ENCODE measurements at regions not wholly inside any gene's neighbourhood (a gene's known extent, or its start where the extent isn't known, plus 50 kb on each side); places are given as distances from the start of the nearest gene placed in this dataset.
A peak's percentile ranks its signal among the peaks of the same experiment; 100 is the strongest.

DNA sequence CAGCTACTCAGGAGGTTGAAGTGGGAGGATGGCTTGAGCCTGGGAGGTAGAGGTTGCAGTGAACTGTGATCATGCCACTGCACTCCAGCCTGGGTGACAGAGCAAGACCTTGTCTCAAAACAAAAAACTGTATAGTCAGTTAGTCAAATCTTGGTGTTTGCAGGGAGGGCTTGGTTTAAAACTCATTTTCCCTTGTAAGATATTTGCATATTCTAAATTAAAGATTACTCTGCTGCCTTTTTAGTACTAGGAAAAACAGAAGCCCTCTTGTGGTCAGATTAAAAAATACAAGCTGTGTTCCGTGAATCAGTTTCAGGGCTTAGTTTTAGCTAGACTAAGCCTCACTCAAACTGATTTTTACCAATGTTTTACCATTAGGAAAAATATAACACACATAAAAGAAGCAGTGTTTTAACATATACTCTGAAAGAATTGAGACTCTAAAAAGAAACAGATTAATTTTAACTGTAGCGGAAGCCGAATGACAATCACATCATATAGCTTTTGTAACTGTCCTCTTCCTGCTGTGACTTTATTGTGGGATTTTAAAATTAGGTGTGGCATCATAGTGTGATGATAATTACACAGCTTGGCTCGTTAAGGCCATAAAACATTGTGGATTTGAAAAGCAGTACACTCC, 84.9 kb upstream of the BASP1 start:
- no peak overlapping the region for H3K4me3 ChIP-seq (ENCODE audit: low read depth, low read length)
- DNase-seq, result peak; percentile 53

DNA sequence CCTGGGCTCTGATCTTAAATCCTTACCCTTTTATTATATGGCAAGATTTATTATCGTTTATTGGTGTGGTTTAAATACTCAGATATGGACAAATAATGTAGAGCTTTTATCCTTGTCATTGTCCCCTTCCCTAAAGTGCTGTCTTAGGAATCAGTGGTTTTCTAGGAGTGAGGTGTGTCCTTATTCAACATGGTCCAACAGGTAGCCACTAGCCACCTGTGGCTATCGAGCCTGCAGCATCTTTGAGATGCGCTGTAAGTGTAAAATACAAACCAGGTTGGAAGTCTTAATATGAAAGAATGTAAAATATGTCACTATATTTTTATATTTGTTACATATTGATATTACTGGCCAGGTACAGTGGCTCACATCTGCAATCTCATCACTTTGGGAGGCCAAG, 82.4 kb upstream of the BASP1 start:
- Histone ChIP-seq H3K4me3 (ENCODE audit: low read depth, low read length) (no peak overlapping the region), H3K36me3 (replicated peaks) (no peaks in the 10 kb centered on the region), H3K27ac (no peak overlapping the region), H3K27me3 (replicated peaks) (no peaks in the 10 kb centered on the region)
- TF ChIP-seq, protein P1, sequence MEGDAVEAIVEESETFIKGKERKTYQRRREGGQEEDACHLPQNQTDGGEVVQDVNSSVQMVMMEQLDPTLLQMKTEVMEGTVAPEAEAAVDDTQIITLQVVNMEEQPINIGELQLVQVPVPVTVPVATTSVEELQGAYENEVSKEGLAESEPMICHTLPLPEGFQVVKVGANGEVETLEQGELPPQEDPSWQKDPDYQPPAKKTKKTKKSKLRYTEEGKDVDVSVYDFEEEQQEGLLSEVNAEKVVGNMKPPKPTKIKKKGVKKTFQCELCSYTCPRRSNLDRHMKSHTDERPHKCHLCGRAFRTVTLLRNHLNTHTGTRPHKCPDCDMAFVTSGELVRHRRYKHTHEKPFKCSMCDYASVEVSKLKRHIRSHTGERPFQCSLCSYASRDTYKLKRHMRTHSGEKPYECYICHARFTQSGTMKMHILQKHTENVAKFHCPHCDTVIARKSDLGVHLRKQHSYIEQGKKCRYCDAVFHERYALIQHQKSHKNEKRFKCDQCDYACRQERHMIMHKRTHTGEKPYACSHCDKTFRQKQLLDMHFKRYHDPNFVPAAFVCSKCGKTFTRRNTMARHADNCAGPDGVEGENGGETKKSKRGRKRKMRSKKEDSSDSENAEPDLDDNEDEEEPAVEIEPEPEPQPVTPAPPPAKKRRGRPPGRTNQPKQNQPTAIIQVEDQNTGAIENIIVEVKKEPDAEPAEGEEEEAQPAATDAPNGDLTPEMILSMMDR (IDR thresholded peaks at IDR 0.05; ENCODE audit: low read depth, low read length, missing control alignments), result no peak
- no peak for DNase-seq
- in situ Hi-C loops (cut with HindIII; ENCODE audit: low pct_ligation_motif_present, low sequenced_read_pairs), result no loop called here

More for the DNA sequence above, 84.9 kb upstream of the BASP1 start:
- Histone ChIP-seq H3K36me3 (replicated peaks) (no peaks in the 10 kb centered on the region), H3K27me3 (replicated peaks) (no peaks in the 10 kb centered on the region), H3K27ac (no peak overlapping the region)
- TF ChIP-seq, protein P1 (IDR thresholded peaks at IDR 0.05; ENCODE audit: low read depth, low read length, missing control alignments), result peak; percentile 47
- in situ Hi-C loops (cut with HindIII; ENCODE audit: low pct_ligation_motif_present, low sequenced_read_pairs), result no loop called here

DNA sequence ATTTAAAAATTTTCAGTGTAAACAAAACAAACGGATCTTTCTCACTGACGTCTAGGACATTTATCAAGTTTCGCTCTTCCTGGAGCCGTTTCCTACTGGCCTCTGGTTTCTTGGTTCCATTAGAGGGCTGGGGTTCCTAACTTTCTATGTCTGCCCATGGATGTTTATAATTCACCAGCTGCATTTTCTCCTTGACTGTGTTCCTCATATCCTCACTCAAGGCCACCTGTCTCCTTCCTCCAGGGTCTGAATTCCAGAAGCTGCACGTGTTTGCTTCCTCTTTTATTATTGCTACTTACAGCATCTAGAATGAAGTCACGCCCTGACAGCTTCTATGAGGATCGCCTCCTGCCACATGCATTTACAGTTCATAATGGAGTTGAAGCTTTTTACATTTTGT, 74.1 kb upstream of the BASP1 start:
- in situ Hi-C loops (cut with HindIII; ENCODE audit: low pct_ligation_motif_present, low sequenced_read_pairs), result no loop called here
- Histone ChIP-seq H3K36me3 (replicated peaks) (no peaks in the 10 kb centered on the region), H3K27ac (no peak overlapping the region), H3K27me3 (replicated peaks) (no peaks in the 10 kb centered on the region), H3K4me3 (ENCODE audit: low read depth, low read length) (no peak overlapping the region)
- TF ChIP-seq, protein P1 (IDR thresholded peaks at IDR 0.05; ENCODE audit: low read depth, low read length, missing control alignments), result no peak
- DNase-seq, result no peak

DNA sequence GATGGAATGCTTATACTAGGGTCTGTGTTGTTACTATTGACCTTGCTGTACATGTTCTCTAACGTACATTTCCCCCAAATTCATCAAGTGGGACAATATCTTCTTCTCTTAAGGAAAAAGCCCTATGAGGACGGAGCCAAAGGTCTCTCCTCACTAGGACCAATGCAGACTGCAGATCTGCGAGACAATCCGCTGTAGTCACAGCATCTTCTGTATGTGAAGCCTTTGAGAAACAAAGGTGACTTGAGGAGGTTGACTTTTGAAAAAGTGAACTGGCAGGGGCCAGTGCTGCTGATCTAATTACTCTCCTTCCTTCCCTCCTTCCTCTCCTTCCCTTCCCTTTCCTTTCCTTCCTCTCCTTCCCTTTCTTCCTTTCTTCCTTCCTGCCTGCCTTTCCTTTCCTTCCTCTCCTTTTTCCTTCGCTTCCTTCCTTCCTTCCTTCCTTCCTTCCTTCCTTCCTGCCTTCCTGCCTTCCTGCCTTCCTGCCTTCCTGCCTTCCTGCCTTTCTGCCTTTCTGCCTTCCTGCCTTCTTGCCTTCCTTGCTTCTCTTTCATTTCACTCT, 71.1 kb upstream of the BASP1 start:
- Histone ChIP-seq H3K27me3 (replicated peaks) (no peaks in the 10 kb centered on the region), H3K27ac (no peak overlapping the region), H3K4me3 (ENCODE audit: low read depth, low read length) (no peak overlapping the region), H3K36me3 (replicated peaks) (no peaks in the 10 kb centered on the region)
- DNase-seq, result no peak
- TF ChIP-seq, protein P1 (IDR thresholded peaks at IDR 0.05; ENCODE audit: low read depth, low read length, missing control alignments), result no peak
- in situ Hi-C loops (cut with HindIII; ENCODE audit: low pct_ligation_motif_present, low sequenced_read_pairs), result no loop called here

DNA sequence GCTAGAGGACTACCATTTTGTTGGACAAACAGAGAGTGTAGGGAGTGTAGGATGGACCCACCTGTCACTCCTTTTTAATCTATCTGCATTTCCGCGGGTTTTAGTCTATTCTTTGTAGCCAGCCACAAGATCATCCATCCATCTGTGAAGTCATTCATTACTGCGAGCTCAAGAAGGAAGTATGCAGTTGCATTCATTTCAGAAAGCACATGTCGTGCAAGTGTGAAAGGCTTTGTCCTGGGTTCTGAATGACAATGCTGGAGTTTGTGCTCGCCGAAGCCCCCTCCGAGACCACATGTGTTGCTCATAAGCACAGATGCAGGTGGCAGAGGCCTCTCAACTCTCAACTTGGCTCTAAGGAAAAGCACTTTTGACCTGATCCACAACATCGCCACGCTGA, 70.3 kb upstream of the BASP1 start:
- no peak for DNase-seq
- Histone ChIP-seq H3K4me3 (ENCODE audit: low read depth, low read length) (no peak overlapping the region), H3K27ac (no peak overlapping the region), H3K27me3 (replicated peaks) (no peaks in the 10 kb centered on the region), H3K36me3 (replicated peaks) (no peaks in the 10 kb centered on the region)
- in situ Hi-C loops (cut with HindIII; ENCODE audit: low pct_ligation_motif_present, low sequenced_read_pairs), result no loop called here
- TF ChIP-seq, protein P1 (IDR thresholded peaks at IDR 0.05; ENCODE audit: low read depth, low read length, missing control alignments), result no peak

DNA sequence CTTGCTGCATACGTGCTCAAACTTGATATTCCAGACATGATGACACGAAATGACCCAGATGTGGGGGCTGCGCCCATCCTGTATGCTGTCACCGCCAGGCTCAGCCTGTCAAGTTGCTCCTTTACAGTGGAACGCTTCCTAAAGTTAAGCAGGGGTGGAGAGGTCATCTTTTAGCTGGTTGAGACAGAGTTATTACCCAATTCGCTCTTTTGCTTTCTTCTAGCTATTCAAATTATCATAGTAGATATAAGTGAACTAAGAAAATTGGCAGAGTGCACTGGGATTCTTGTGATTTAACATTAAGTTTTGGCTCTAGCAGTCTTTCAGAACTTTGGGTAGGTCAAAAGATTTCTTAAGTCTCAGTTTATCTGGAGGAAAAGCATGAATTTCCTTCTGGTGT, 69.8 kb upstream of the BASP1 start:
- no peaks in the 10 kb centered on the region for H3K27me3 ChIP-seq (replicated peaks)
- TF ChIP-seq, protein P1 (IDR thresholded peaks at IDR 0.05; ENCODE audit: low read depth, low read length, missing control alignments), result no peak
- no peak overlapping the region for H3K4me3 ChIP-seq (ENCODE audit: low read depth, low read length)
- in situ Hi-C loops (cut with HindIII; ENCODE audit: low pct_ligation_motif_present, low sequenced_read_pairs), result no loop called here
- no peaks in the 10 kb centered on the region for H3K36me3 ChIP-seq (replicated peaks)
- DNase-seq, result no peak
- no peak overlapping the region for H3K27ac ChIP-seq

Measured in brain microvascular endothelial cell (primary cell).